ENCODE measurements at regions not wholly inside any gene's neighbourhood (a gene's known extent, or its start where the extent isn't known, plus 50 kb on each side); places are given as distances from the start of the nearest gene placed in this dataset.
"Not testable (repeated sequence)": the region's sequence is repeated elsewhere in the genome, so short reads cannot be mapped to it uniquely, and the experiment has no call there.

DNA sequence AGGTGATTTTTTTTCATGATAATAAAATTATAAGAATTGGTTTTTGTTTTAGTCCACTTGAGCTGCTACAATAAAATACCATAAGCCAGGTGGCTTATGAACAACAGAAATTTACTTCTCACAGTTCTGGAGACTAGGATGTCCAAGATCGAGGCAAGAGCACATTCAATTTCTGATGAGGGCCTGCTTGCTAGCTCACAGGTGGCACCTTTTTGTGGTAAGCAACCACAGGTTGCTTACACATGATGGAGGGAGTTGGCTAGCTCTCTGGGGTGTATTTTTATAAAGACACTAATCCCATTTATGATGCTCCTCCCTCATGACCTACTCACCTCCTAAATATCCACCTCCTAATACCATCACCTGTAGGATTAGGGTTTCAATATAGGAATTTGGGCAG is 1248.5 kb upstream of the TENM3 start:
- no peak for DNase-seq (ENCODE audit: low read depth)

- no peak for DNase-seq (ENCODE audit: low read depth)
These were observed 1244.0 kb upstream of the TENM3 start for GRCh38 chr4:180999217-180999616.

GRCh38 chr4:181004056-181004455 is 1239.1 kb upstream of the TENM3 start:
- DNase-seq (ENCODE audit: low read depth): no peak

DNA sequence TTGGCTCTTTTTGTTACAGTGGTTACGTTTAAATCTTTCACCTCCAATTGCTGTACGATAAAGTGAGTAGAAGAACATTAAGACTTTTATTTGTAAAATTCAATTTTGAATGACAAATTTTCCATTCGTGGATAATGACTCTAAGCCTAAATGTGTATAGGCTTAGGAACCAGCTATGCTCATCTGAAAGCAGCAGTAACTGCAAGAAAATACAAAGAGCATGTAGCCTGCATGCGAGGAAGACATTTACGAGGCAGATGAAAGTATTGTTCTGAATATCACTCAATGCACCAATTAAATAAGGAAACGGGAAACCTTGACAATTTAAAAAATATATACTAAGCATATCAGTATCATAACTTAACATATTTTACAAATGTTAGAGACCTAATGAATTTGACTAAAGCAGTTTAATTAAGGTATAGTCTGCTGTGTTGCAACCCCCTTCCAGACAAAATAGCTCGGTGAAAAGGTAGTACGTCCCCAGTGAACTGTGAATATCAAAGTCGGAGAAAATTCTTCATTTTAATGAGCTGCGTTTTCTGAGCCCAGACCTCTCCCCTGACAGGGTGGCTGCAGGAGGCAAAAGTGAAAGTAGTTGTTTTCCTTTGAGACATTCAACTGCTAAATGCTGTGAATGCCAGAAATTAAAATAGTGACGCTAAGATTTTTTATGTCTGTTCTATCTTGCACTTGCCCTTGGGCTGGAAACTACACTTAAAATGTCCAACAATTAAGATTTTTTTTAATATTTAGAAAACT is 1236.5 kb upstream of the TENM3 start:
- no peak for DNase-seq (ENCODE audit: low read depth)

DNA sequence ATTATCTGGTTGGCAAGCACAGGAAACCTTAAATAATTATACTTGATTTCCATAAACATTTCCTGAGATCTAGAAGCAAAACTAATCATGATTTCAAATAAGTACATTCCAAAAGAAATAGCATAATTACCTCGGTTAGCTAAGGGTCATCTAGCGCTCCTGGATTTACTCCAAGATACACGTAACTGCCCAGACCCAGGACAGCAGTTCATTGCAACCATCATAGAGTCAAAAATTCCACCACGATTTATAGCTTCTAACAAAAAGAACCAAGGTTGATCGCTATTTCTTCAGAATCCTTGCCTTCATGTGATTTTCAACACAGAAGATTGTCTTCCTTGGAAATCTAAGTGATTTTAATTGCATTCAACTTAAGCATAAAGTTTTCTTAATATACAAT is 1235.5 kb upstream of the TENM3 start:
- DNase-seq (ENCODE audit: low read depth): no peak

- DNase-seq (ENCODE audit: low read depth): no peak
These were observed 1235.0 kb upstream of the TENM3 start for GRCh38 chr4:181008164-181008563.

DNA sequence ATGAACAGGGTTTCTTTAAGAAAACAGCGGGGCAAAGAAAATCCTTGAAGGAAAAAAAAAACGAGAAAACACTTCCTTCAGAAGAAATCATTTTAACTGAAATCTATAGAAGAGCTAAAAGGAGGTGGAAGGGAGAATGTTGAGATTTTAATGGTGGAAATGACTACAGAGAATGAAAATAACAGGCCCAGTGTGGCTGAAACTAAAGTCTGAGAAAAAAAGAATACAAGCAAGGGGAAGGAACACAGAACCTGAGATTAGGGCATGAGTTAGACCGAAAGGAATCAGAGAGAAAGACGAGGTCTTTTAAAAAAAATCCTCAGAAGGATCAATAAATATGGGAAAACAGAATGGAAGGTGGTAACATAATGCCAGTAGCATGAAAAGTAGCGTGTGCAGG is 1230.0 kb upstream of the TENM3 start:
- DNase-seq (ENCODE audit: low read depth): no peak

DNA sequence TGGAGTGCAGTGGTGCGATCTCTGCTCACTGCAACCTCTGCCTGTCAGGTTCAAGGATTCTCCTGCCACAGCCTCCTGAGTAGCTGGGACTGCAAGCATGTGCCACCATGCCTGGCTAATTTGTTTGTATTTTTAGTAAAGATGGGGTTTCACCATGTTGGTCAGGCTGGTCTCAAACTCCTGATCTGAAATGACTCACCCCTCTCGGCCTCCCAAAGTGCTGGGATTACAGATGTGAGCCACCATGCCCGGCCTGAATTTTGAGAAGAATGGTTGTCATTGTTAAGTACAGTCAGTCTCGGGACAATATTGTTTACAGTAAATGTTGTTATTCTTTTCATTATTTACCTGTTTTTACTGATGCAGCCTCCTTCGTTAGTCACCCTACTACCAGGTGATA is 1226.2 kb upstream of the TENM3 start:
- DNase-seq (ENCODE audit: low read depth): no peak

- no peak for DNase-seq (ENCODE audit: low read depth)
These were observed 1224.7 kb upstream of the TENM3 start for GRCh38 chr4:181018472-181018871.

GRCh38 chr4:181018913-181019312 is 1224.3 kb upstream of the TENM3 start:
- no peak for DNase-seq (ENCODE audit: low read depth)

DNA sequence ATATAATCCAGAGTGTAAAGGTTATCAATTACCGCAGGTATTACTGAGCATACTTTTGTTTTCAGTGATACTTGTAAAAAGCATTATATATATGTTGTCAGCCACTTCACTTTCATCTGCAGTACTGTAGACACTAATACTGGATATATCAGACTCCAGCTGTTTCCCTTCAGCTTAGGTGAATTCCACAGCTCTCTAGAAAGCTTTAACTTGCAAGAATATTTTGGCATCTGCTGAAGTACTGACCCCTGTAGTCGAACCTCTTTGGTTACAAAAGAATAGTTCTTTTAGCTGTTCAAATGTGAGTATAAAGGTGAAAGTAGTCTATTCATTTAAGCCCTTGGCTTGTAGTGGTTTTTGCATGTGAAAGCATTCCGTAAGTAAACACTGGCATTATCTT is 1222.7 kb upstream of the TENM3 start:
- DNase-seq (ENCODE audit: low read depth): no peak

DNA sequence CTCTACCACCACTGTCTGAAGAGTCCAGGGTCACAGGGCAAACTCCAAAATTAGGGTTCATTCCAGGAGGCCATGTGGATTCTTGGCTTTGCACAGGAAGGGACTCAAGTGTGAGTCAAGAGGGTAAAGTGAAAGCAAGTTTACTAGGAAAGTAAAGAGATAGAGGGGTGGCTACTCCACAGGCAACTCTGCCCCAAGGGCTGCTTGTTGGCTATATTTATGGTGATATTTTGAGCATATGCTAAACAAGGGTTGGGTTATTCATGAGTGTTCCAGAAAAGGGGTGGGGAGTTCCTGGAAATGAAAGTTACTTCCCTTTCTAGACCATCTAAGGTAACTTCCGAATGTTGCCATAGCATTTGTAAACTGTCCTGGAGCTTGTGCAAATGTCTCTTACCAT is 1222.0 kb upstream of the TENM3 start:
- DNase-seq (ENCODE audit: low read depth): no peak

- DNase-seq (ENCODE audit: low read depth): not testable (repeated sequence)
These were observed 1212.9 kb upstream of the TENM3 start for GRCh38 chr4:181030135-181030921.

DNA sequence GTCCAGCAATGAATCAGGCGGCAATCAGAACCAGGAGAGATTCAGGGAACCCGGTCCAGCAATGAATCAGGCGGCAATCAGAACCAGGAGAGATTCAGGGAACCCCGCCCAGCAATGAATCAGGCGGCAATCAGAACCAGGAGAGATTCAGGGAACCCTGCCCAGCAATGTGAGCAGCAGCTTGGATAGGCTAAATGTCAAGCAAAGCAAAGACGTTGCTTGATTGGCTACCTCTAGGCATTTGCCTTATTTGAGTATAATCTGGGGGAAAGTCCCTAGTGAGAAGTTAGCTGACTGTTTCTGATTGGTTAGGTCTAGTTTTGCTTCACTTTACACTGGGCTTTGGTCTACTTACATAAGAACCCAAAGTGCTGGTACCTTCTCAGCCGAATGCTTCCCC is 1212.2 kb upstream of the TENM3 start:
- DNase-seq (ENCODE audit: low read depth): no peak

- DNase-seq (ENCODE audit: low read depth): no peak
These were observed 1199.7 kb upstream of the TENM3 start for GRCh38 chr4:181043486-181043885.

DNA sequence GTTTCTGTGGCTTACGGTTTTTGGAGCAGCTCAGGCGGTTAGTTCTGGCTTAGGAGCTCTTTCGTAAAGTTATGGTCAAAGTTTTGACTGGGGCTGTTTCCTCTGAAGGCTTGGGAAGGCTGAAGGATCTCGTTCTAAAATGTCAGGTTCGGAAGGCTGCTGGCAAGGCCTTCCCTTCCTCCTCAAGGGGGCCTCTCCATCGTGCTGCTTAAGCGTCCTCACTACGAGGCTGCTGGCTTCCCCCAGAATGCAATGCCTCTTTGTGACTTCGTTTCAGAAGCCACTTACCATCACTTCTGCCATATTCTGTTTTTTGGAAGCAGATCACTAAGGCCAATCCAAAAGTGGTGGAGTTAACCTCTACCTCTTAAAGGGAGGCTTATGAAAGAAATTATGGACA is 1196.4 kb upstream of the TENM3 start:
- no peak for DNase-seq (ENCODE audit: low read depth)

DNA sequence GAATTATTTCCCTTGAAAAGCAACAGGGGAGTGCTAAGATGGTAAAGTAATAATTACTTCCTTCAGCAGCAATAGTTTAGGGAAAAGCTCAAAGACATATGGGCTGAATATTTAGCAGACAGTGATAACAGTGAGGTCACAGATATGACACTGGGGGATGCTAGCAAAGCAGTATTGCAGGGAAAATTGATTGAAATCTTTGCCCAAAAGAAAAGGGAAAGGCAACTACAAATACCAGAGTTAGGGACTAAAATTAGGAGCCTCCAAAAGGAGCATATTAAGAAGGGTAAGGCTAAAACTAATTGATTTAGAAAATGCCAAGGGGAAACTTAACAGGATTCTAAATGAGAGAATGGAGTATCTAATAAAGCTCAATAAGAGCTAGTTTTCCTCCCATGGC is 1191.3 kb upstream of the TENM3 start:
- no peak for DNase-seq (ENCODE audit: low read depth)

GRCh38 chr4:181061787-181062186 is 1181.4 kb upstream of the TENM3 start:
- DNase-seq (ENCODE audit: low read depth): no peak

DNA sequence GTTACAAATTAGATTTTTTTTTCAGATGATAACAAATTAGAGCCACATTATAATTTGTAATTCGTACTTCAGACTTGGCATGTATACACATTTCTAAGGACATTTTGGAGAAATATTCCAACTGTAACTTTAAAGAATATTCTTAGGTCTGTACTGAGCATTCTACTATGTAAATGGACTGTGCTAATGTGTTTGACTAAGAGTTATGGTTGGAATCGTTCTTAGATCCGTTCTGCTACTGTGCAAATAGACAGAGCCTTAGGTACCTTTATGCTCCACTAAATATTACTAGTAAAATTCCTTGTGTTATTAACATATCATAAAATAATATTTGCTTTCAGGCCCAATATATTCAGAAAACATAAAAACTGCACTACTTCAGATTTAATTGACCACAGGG is 1180.0 kb upstream of the TENM3 start:
- DNase-seq (ENCODE audit: low read depth): no peak

DNA sequence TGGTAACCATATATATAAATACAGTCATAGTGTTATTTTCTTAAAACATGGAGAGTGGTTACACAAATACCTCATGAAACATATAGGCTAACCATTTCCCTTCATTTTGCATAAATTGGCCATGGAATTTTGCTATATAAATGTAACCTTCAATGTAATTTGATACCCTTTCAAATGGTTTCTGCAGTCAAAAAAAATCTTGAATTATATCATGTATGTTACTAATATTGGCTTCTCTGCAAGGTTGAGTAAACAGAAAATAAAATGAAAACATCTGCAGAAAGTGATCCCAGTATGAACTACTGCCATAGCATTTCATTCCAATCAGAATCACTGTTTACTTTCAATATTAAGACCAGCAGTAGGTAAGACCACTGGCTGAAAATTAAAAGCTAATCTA is 1165.9 kb upstream of the TENM3 start:
- DNase-seq (ENCODE audit: low read depth): no peak

DNA sequence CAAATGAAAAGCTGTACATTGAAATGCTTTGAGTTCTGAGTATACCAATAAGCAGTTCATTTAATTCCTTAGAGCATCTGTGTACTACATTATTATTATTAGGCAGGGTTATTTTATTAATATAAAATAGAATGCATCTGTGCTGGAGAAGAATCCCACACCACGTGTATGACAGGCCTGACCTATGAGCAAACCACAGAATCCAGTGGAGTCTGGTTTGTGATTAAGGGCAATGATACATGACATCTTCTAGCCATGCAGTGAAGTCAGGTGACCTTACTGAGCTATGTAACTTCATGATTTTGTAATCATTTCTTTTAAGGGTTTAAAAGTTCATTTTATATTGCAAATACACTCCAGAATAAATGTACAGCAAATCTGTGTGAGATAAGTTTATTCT is 1165.0 kb upstream of the TENM3 start:
- no peak for DNase-seq (ENCODE audit: low read depth)

DNA sequence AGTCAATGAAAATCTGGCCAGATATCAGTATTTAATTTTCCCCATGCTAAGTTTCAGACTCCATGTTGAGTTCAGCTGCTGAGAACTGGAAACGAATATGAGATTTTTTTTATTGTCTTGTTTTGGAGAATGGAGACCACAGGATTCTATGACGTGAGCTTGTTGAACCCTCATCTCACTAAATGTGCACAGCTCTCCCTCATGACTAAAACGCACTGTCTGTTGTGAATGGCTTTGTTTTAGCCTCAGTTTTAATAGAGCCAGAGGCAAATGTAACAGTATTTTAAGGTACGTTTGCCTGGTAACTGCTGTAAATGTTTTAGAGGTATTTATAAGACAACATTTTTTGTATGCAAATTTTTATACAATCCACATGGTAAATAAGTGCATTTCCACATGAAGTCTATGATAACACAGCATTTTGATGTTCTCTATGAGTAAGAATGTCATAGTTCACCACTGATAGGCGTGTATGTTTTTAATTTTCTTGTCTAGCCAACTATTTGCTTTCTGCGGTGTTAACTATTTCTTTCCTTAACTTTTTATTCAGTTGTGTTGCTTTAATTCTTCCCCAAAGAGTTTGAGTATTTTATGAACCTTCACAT is 1159.3 kb upstream of the TENM3 start:
- DNase-seq (ENCODE audit: low read depth): no peak

DNA sequence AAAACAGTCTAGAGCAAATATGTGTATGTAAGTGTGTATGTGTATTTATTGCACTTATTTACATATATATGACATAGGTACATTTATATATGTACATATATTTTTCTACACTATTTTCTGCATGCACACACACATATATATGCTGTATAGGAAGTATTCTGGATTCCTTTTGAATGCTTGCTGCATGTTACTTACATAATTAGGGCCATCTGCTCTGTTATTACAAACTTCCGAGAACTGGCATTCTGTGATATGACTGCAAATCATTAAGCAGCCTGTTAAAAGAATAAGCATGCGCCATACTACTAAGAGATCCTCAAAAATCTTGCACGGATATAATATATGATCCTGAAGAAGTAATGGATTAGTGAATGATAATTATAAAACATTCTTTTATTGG is 1157.6 kb upstream of the TENM3 start:
- DNase-seq (ENCODE audit: low read depth): no peak

Measured in CMK (cell line).